SU-DHL-6 (cell line): ENCODE measurements at regions not wholly inside any gene's neighbourhood (a gene's known extent, or its start where the extent isn't known, plus 50 kb on each side); places are given as distances from the start of the nearest gene placed in this dataset.

Experiments
- CTCF ChIP-seq: fragments of 200-600 bp; sonication (generic); IDR thresholded peaks from one replicate; pipeline ENCODE4 v1.5.1; 2017; ENCODE audit warnings: antibody characterized with exemption, mild to moderate bottlenecking, low read length, moderate library complexity; ENCODE audit not compliant: insufficient read depth, poor library complexity, severe bottlenecking
- EZH2phosphoT487 ChIP-seq: fragments of 200-600 bp; sonication (generic), shearing (Covaris generic); conservative IDR thresholded peaks from 2 replicates; pipeline ENCODE4 v1.6.1; 2018; ENCODE audit warnings: mild to moderate bottlenecking, antibody characterized with exemption, low read length, moderate library complexity, mixed read lengths

GRCh38 chr10:23897267-23897666 lies 311.7 kb upstream of the KIAA1217 start:
- no peak for TF ChIP-seq CTCF
- no peak for TF ChIP-seq EZH2phosphoT487
